ENCODE measurements at regions not wholly inside any gene's neighbourhood (a gene's known extent, or its start where the extent isn't known, plus 50 kb on each side); places are given as distances from the start of the nearest gene placed in this dataset.
"Not testable (repeated sequence)": the region's sequence is repeated elsewhere in the genome, so short reads cannot be mapped to it uniquely, and the experiment has no call there.

DNA sequence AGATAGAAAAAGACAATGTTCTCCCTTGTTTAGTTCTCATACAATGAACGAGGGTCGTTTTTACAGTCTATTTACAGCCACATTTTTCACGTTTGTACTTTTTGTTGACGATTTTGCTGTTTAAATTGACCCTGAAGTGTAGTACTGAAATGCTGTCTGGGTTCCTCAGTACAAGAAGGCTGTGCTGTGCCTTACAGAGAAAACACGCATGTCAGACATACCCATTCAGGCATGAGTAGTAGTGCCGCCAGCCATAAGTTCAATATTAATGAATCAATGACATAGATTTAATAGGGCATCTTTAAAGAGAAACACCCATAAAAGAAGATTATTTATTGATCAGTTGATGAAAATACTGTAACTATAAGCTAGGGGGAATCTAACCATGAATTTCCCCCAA is 459.8 kb upstream of the EPHA5 start:
- H3K27ac ChIP-seq: no peak overlapping the region
- TF ChIP-seq, protein P1, sequence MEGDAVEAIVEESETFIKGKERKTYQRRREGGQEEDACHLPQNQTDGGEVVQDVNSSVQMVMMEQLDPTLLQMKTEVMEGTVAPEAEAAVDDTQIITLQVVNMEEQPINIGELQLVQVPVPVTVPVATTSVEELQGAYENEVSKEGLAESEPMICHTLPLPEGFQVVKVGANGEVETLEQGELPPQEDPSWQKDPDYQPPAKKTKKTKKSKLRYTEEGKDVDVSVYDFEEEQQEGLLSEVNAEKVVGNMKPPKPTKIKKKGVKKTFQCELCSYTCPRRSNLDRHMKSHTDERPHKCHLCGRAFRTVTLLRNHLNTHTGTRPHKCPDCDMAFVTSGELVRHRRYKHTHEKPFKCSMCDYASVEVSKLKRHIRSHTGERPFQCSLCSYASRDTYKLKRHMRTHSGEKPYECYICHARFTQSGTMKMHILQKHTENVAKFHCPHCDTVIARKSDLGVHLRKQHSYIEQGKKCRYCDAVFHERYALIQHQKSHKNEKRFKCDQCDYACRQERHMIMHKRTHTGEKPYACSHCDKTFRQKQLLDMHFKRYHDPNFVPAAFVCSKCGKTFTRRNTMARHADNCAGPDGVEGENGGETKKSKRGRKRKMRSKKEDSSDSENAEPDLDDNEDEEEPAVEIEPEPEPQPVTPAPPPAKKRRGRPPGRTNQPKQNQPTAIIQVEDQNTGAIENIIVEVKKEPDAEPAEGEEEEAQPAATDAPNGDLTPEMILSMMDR (IDR thresholded peaks at IDR 0.05): no peak

DNA sequence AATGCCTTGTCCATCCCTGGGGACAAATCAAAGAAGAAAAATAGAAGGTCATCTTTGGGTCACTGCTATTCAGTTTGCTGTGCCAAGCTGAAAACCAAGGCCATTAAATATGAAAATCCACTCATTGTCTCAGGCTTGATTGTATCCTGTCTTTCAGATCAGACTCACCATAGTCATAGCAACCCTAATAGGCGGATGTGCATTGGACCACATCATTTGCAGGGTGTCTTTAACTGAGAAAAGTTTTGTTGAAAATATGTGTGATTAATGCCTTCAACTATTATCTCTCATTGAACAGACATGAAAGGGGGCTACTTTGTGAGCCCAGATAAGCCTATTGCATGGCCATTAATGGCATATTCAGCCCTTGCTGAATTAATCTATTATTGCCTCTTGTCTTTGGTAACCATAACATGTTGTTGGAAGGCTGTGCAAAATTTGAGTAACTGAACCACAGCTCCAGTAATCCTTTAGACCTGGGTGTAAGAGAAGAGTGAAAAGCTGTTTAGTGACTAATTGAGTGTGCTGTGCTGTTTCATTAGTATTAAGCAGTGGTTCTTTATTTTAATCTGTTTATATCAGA is 453.6 kb upstream of the EPHA5 start:
- no peaks in the 10 kb centered on the region for H3K9me3 ChIP-seq
- no peak overlapping the region for H3K9ac ChIP-seq (ENCODE audit: low read depth in 2 of 2, low read length in 2 of 2)
- H3K27ac ChIP-seq: no peak overlapping the region
- no peaks in the 10 kb centered on the region for H3K4me1 ChIP-seq
- no peaks in the 10 kb centered on the region for H3K36me3 ChIP-seq
- TF ChIP-seq, protein P1 (IDR thresholded peaks at IDR 0.05): no peak
- no peak for DNase-seq
- H3K27me3 ChIP-seq: no peaks in the 10 kb centered on the region
- intact Hi-C loops (cut with DNase I): no loop called here
- no peak overlapping the region for H3K4me3 ChIP-seq

More for the DNA sequence above, 459.8 kb upstream of the EPHA5 start:
- Histone ChIP-seq H3K4me3 (no peak overlapping the region), H3K27me3 (no peaks in the 10 kb centered on the region), H3K4me1 (no peaks in the 10 kb centered on the region), H3K36me3 (no peaks in the 10 kb centered on the region), H3K9ac (ENCODE audit: low read depth in 2 of 2, low read length in 2 of 2) (no peak overlapping the region), H3K9me3 (no peaks in the 10 kb centered on the region)
- no peak for DNase-seq
- intact Hi-C loops (cut with DNase I): no loop called here

DNA sequence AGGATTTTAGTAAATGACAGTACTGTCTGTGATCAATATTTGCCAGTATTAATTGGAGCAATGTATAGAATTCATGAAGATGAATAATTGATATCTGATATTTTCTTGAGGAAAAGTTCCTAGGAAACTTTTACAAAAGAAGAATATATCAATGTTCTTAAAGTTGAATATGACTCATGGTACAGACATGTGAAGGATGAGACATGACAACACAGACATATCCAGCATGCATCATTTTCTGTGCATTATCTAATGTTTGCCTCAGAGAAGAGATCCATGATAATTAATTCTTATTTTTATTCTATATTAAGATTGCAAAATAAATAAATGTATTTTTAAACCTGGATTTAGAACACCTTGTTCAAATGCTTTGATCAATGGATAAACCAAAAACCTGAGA is 452.9 kb upstream of the EPHA5 start:
- intact Hi-C loops (cut with DNase I): no loop called here
- Histone ChIP-seq H3K36me3 (no peaks in the 10 kb centered on the region), H3K4me1 (no peaks in the 10 kb centered on the region), H3K9me3 (no peaks in the 10 kb centered on the region), H3K9ac (ENCODE audit: low read depth in 2 of 2, low read length in 2 of 2) (no peak overlapping the region), H3K4me3 (no peak overlapping the region), H3K27me3 (no peaks in the 10 kb centered on the region), H3K27ac (no peak overlapping the region)
- TF ChIP-seq, protein P1 (IDR thresholded peaks at IDR 0.05): no peak
- no peak for DNase-seq

DNA sequence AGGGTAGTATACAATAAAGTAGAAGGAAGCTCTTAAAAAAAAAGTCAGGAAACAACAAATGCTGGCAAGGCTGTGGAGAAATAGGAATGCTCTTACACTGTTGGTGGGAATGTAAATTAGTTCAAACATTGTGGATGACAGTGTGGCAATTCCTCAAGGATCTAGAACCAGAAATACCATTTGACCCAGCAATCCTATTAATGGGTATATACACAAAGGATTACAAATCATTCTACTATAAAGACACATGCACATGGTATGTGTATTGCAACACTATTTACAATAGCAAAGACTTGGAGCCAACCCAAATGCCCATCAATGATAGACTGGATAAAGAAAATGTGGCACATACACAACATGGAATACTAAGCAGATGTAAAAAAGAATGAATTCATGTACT is 444.9 kb upstream of the EPHA5 start:
- DNase-seq; H3K9ac ChIP-seq (ENCODE audit: low read depth in 2 of 2, low read length in 2 of 2); H3K36me3 ChIP-seq; H3K4me3 ChIP-seq; H3K27me3 ChIP-seq; H3K27ac ChIP-seq; H3K9me3 ChIP-seq; H3K4me1 ChIP-seq; intact Hi-C loops (cut with DNase I): not testable (repeated sequence)

DNA sequence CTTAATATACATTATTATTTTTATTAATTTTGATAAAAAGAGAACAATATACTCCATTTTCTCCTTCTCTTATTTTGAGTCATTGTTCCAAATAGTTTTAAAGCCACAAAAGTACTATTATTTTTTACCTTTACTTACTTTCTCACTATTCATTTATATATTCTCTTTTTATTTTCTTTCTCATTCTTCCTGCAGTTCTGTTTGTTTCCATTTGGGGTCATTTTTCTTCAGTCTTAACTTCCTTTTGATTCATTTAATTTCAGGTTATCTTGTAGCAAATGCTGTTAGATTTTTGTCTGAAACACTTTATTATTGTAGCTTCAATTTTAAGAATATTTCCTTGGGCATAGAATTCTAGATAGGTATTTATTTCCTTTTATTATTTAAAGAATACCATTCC is 438.6 kb upstream of the EPHA5 start:
- H3K27ac ChIP-seq: no peak overlapping the region
- intact Hi-C loops (cut with DNase I): no loop called here
- no peak overlapping the region for H3K9ac ChIP-seq (ENCODE audit: low read depth in 2 of 2, low read length in 2 of 2)

DNA sequence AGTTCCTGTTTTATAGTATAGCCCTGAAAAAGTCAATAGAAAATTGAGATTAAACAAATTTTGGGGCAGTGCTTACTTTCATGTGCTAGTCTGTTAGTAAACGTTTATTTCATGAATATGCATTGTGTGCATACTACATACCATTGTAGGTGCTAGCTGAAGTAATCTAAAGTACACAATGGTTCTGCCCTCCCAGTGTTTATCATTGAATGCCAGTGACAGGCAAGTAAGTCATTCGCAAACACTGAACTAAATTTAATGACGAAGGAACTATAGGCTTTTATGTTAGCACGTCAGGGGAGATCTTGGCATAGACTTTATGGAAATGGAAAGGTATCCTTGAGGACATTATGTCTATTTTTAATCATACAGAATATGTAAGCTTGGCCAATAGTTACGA is 426.9 kb upstream of the EPHA5 start:
- H3K36me3 ChIP-seq: no peaks in the 10 kb centered on the region
- no peak overlapping the region for H3K9ac ChIP-seq (ENCODE audit: low read depth in 2 of 2, low read length in 2 of 2)
- no peak overlapping the region for H3K4me3 ChIP-seq
- H3K9me3 ChIP-seq: peaks cover 5% of the 10 kb centered on the region
- H3K4me1 ChIP-seq: no peaks in the 10 kb centered on the region
- no peak for DNase-seq
- no peaks in the 10 kb centered on the region for H3K27me3 ChIP-seq
- TF ChIP-seq, protein P1 (IDR thresholded peaks at IDR 0.05): no peak
- no peak overlapping the region for H3K27ac ChIP-seq
- intact Hi-C loops (cut with DNase I): no loop called here

More for the DNA sequence above, 438.6 kb upstream of the EPHA5 start:
- Histone ChIP-seq H3K4me1 (no peaks in the 10 kb centered on the region), H3K9me3 (no peaks in the 10 kb centered on the region), H3K27me3 (no peaks in the 10 kb centered on the region), H3K4me3 (no peak overlapping the region), H3K36me3 (no peaks in the 10 kb centered on the region)
- no peak for DNase-seq
- TF ChIP-seq, protein P1 (IDR thresholded peaks at IDR 0.05): no peak

All from colonic mucosa (tissue), 4 donors.